Inferior parietal cortex (tissue), 1 donor: ENCODE measurements at regions not wholly inside any gene's neighbourhood (a gene's known extent, or its start where the extent isn't known, plus 50 kb on each side); places are given as distances from the start of the nearest gene placed in this dataset.
"Not testable (repeated sequence)": the region's sequence is repeated elsewhere in the genome, so short reads cannot be mapped to it uniquely, and the experiment has no call there.

Source experiments
- DNase-seq: peaks from one replicate; pipeline ENCODE4 v3.0.0-alpha.2; 2016; ENCODE audit errors: extremely low spot score

- no peak for DNase-seq
Observed at GRCh38 chr13:89212186-89212585, 1541.0 kb downstream of the SLITRK5 start.

GRCh38 chr13:89214185-89214584, 1543.0 kb downstream of the SLITRK5 start:
- no peak for DNase-seq

- not testable (repeated sequence) for DNase-seq
Observed at GRCh38 chr13:89215319-89215718, 1544.1 kb downstream of the SLITRK5 start.

- DNase-seq: no peak
Observed at GRCh38 chr13:89217813-89218212, 1546.6 kb downstream of the SLITRK5 start.

GRCh38 chr13:89221557-89222158, 1550.5 kb downstream of the SLITRK5 start:
- no peak for DNase-seq

- no peak for DNase-seq
Observed at GRCh38 chr13:89227356-89227755, 1556.2 kb downstream of the SLITRK5 start.

GRCh38 chr13:89238496-89238895, 1567.3 kb downstream of the SLITRK5 start:
- no peak for DNase-seq

- DNase-seq: no peak
Observed at GRCh38 chr13:89239361-89240127, 1568.4 kb downstream of the SLITRK5 start.

- DNase-seq: no peak
Observed at GRCh38 chr13:89255844-89256406, 1584.8 kb downstream of the SLITRK5 start.

- DNase-seq: no peak
Observed at GRCh38 chr13:89267734-89268133, 1596.6 kb downstream of the SLITRK5 start.

GRCh38 chr13:89269737-89270136, 1598.6 kb downstream of the SLITRK5 start:
- no peak for DNase-seq

- no peak for DNase-seq
Observed at GRCh38 chr13:89270736-89271135, 1599.6 kb downstream of the SLITRK5 start.

- no peak for DNase-seq
Observed at GRCh38 chr13:89279374-89279773, 1608.2 kb downstream of the SLITRK5 start.

GRCh38 chr13:89281331-89281730, 1610.2 kb downstream of the SLITRK5 start:
- no peak for DNase-seq

GRCh38 chr13:89282241-89282640, 1611.1 kb downstream of the SLITRK5 start:
- no peak for DNase-seq

GRCh38 chr13:89287381-89287780, 1616.2 kb downstream of the SLITRK5 start:
- no peak for DNase-seq

- no peak for DNase-seq
Observed at GRCh38 chr13:89294115-89294867, 1623.1 kb downstream of the SLITRK5 start.

- DNase-seq: no peak
Observed at GRCh38 chr13:89307278-89307677, 1636.1 kb downstream of the SLITRK5 start.

- DNase-seq: no peak
Observed at GRCh38 chr13:89310943-89311672, 1639.9 kb downstream of the SLITRK5 start.

GRCh38 chr13:89315287-89315686, 1644.1 kb downstream of the SLITRK5 start:
- no peak for DNase-seq

- no peak for DNase-seq
Observed at GRCh38 chr13:89322466-89322865, 1651.3 kb downstream of the SLITRK5 start.

GRCh38 chr13:89324582-89324981, 1653.4 kb downstream of the SLITRK5 start:
- DNase-seq: no peak
